Immature natural killer cell (primary cell): ENCODE measurements at regions not wholly inside any gene's neighbourhood (a gene's known extent, or its start where the extent isn't known, plus 50 kb on each side); places are given as distances from the start of the nearest gene placed in this dataset.

Experiments used
- DNase-seq, 3 donors: peaks; one replicate each; pipeline ENCODE4 v3.0.0; 2022; ENCODE audit warnings: mixed read lengths in 1 of 3
- H3K27ac Mint-ChIP-seq, 6 donors: one replicate each; pipeline ENCODE4 v1.8.0; 2020; ENCODE audit warnings: mixed read lengths in 6 of 6, mild to moderate bottlenecking in 5 of 6, inconsistent platforms in 4 of 6, moderate library complexity in 3 of 6
- H3K27me3 Mint-ChIP-seq, 3 donors: one replicate each; pipeline ENCODE4 v1.8.0; 2020 to 2021; ENCODE audit warnings: low read depth in 3 of 3, mild to moderate bottlenecking in 3 of 3, mixed read lengths in 3 of 3, moderate library complexity in 3 of 3, inconsistent platforms in 1 of 3
- H3K36me3 Mint-ChIP-seq, 3 donors: one replicate each; pipeline ENCODE4 v1.8.0; 2020; ENCODE audit warnings: mixed read lengths in 3 of 3, inconsistent platforms in 2 of 3, mild to moderate bottlenecking in 2 of 3
- H3K4me1 Mint-ChIP-seq, 2 donors: one replicate each; pipeline ENCODE4 v1.8.0; 2020; ENCODE audit warnings: inconsistent platforms in 2 of 2, mild to moderate bottlenecking in 2 of 2, mixed read lengths in 2 of 2, moderate library complexity in 1 of 2
- H3K4me3 Mint-ChIP-seq, 5 donors: one replicate each; pipeline ENCODE4 v1.8.0; 2020; ENCODE audit warnings: mild to moderate bottlenecking in 5 of 5, mixed read lengths in 5 of 5, inconsistent platforms in 3 of 5, moderate library complexity in 3 of 5
- H3K9me3 Mint-ChIP-seq, 6 donors: one replicate each; pipeline ENCODE4 v1.8.0; 2020; ENCODE audit warnings: mild to moderate bottlenecking in 6 of 6, mixed read lengths in 6 of 6, inconsistent platforms in 4 of 6, moderate library complexity in 3 of 6

DNA sequence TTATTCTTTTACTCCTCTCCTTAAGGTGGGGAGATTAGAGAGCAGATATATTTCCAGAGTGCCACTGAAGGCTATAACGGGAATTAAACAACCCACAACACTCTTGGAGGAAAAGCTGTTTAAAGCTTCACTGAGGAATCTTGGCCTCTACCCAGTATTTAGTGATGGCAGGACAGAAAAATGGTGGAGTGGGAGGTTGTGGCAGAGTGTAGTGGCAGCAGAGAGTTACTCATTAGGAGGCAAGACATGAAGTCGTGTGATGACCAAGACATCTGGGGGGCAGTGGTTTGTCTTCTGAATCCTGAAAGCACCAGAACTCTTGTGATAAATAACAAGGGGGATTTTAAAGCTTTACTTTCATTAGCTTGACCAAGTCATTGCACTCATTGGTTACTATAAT is 563.5 kb upstream of the SLITRK5 start:
- DNase-seq: no peak
- Mint-ChIP-seq H3K4me1 (no peaks in the 10 kb centered on the region), H3K4me3 (no peak overlapping the region), H3K27ac (no peak overlapping the region), H3K9me3 (peaks cover 0 to 19% (median 8%) of the 10 kb centered on the region in 6 donors), H3K27me3 (peaks cover 0 to 1% (median 0%) of the 10 kb centered on the region in 3 donors), H3K36me3 (no peaks in the 10 kb centered on the region)

DNA sequence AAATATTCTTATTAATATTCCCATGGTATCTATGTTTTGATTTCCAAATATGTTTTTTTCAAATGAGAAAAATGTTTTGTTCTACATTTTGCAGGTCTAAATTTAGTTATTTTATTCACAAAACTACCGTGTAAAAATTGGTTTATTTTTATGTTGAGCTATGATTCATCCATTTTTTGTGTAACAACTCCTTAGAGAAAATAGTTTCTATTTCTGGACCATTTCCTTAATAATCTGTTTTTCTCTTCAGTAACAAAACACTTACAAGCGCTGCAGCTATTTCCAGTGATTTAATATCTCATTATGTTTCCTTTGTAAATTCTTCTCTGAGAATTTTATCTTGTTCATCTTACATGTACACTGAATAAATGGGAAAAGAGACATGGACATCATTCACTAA is 550.7 kb upstream of the SLITRK5 start:
- Mint-ChIP-seq H3K36me3 (no peaks in the 10 kb centered on the region), H3K4me1 (no peaks in the 10 kb centered on the region), H3K9me3 (peaks cover 0 to 17% (median 7%) of the 10 kb centered on the region in 6 donors), H3K4me3 (no peak overlapping the region), H3K27me3 (no peaks in the 10 kb centered on the region), H3K27ac (no peak overlapping the region)
- no peak for DNase-seq

DNA sequence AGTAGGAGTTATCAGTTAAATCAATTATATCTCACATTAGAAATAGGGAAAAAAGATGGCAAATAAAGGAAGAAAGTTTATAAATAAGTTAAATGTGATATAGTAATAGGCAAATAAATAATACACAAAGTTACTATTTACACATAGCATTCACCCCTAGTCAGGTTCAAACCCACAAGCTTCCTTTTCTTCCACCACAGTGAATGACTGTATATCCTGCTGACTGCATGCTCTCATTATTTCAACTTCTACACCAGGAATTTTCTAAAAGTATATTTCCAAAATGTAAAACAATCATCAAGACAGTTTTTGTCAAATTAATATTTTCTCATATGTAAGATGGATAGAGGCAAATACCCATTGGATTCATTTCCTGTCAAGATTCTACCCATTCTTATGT is 548.6 kb upstream of the SLITRK5 start:
- Mint-ChIP-seq H3K36me3 (no peaks in the 10 kb centered on the region), H3K4me1 (no peaks in the 10 kb centered on the region), H3K27me3 (no peaks in the 10 kb centered on the region), H3K9me3 (peaks cover 0 to 11% (median 4%) of the 10 kb centered on the region in 6 donors), H3K4me3 (no peak overlapping the region), H3K27ac (no peak overlapping the region)
- no peak for DNase-seq

DNA sequence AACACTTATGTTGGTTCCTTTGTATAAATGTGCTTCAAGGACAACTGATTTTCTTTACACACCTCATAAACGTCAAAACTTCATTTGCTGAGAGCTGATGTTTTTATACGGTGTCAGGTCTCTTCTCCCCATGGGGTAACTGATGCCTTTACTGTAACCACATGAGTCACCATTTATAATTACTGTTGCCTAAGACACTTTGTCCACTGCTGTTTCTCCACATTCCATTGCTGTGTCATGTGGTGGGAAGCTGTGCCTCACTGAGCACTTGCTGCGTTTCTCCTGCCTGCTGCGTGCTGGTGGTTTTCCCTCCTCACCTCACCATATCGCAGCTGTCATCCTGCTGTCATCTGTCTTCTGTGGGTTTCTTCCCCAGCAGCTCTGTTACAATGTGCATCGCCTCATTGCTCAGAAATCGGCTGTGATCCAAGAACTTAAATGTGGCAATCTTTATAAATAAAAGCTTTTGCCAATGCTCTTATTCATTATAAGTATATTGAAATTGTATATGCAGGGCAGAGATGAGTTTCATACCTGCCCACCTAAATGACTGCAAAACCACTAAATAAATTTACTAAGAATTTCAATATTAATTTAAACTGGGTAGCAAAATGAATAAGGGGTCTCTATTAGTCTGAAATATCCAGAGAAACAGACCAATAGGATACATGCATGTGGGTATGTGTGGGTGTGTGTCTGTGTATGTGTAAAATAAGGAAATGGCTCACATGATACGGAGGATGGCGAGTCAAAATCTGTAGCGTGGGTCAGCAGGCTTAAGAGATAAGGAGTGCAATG is 547.0 kb upstream of the SLITRK5 start:
- Mint-ChIP-seq H3K4me3 (no peak overlapping the region), H3K27ac (no peak overlapping the region), H3K9me3 (peaks cover 0 to 11% (median 4%) of the 10 kb centered on the region in 6 donors), H3K36me3 (no peaks in the 10 kb centered on the region), H3K4me1 (no peaks in the 10 kb centered on the region), H3K27me3 (no peaks in the 10 kb centered on the region)
- DNase-seq: no peak

DNA sequence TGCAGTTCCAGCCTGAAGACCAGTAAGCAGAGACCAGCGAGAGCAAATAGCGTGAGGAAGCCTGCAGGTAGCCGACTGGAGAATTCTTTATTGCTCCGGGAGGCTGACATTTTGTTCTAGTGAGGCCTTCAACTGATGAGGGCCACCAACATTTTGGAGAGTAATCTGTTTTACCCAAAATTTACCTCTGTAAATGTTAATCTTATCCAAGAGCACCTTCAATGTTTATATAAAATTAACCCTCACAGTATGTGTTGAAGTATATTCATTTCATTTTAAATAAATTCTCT is 546.4 kb upstream of the SLITRK5 start:
- no peaks in the 10 kb centered on the region for H3K27me3 Mint-ChIP-seq
- H3K9me3 Mint-ChIP-seq: peaks cover 0 to 11% (median 4%) of the 10 kb centered on the region in 6 donors
- H3K27ac Mint-ChIP-seq: no peak overlapping the region
- no peaks in the 10 kb centered on the region for H3K4me1 Mint-ChIP-seq
- H3K36me3 Mint-ChIP-seq: no peaks in the 10 kb centered on the region
- no peak for DNase-seq
- no peak overlapping the region for H3K4me3 Mint-ChIP-seq

DNA sequence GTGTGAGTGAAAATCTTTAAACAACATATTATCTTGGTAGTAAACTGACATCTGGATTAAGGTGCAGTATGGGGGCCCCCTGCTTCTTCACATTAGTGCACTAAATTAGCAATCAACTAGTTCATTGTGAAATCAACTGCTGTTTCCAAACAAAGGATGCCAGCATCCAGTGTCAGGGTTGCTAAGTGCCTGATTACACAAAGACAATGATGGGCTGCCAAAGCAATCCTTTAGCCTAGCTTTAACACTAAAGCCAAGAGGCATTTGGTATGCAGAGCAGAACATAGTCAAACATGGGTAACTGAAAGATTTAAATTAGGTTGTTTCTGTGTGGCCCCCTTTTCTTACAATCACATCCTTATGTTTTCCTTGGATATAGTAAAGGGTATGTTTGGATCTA is 543.1 kb upstream of the SLITRK5 start:
- no peaks in the 10 kb centered on the region for H3K4me1 Mint-ChIP-seq
- no peak overlapping the region for H3K4me3 Mint-ChIP-seq
- DNase-seq: no peak
- H3K9me3 Mint-ChIP-seq: peaks cover 0 to 8% (median 4%) of the 10 kb centered on the region in 6 donors
- H3K36me3 Mint-ChIP-seq: no peaks in the 10 kb centered on the region
- no peaks in the 10 kb centered on the region for H3K27me3 Mint-ChIP-seq
- no peak overlapping the region for H3K27ac Mint-ChIP-seq

DNA sequence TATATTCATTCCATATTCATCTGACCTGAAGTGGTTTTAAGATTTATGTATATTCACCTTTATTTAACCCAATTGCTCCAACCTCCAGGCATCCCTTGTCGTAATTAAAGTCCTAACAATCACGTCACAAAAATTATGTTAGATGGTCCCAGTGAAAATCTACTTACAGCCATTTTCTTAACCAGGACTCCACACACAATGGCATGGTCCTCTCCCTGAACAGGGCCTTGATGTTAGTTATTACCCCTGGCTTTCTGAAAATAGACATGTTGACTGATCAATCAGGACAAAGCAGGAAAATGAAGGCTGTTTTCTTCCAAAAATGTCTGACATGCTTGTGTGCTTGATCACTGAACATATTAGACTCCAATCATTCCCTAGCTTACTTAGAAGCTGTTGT is 542.7 kb upstream of the SLITRK5 start:
- DNase-seq: no peak
- no peaks in the 10 kb centered on the region for H3K4me1 Mint-ChIP-seq
- no peak overlapping the region for H3K4me3 Mint-ChIP-seq
- peaks cover 0 to 9% (median 4%) of the 10 kb centered on the region in 6 donors for H3K9me3 Mint-ChIP-seq
- no peaks in the 10 kb centered on the region for H3K27me3 Mint-ChIP-seq
- no peaks in the 10 kb centered on the region for H3K36me3 Mint-ChIP-seq
- H3K27ac Mint-ChIP-seq: no peak overlapping the region

DNA sequence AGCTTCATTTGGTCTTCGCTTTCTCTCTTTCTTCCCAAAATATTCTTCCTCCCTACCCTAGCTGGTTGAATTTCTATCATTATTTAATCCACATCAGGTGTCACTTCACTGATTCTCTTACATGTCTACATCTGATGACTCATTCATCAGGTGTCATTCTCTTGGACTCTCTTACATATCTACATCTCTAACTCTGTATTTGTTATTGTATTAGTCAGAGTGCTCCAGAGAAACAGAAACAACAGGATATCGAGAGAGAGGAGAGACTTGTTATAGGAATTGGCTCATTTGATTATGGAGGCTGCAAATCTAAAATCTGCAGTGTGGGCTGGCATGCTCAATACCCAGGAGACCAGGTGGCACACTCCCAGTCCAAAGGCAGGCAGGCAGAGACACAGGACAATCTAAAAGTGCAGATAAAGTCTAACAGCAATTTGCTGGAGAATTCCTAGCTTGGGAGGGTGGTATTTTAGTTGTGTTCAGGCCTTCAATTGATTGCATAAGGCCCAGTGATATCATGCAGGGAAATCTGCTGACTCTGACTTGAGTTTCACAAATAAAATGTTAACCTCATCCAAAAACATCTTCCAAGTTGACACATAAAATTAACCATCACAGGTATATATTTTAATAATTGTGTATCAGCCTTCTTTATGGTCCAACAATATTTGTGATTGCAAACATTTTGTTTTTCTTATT is 541.4 kb upstream of the SLITRK5 start:
- Mint-ChIP-seq H3K27me3 (no peaks in the 10 kb centered on the region), H3K36me3 (no peaks in the 10 kb centered on the region), H3K4me1 (no peaks in the 10 kb centered on the region), H3K27ac (no peak overlapping the region), H3K9me3 (peaks cover 0 to 6% (median 1%) of the 10 kb centered on the region in 6 donors), H3K4me3 (no peak overlapping the region)
- no peak for DNase-seq

DNA sequence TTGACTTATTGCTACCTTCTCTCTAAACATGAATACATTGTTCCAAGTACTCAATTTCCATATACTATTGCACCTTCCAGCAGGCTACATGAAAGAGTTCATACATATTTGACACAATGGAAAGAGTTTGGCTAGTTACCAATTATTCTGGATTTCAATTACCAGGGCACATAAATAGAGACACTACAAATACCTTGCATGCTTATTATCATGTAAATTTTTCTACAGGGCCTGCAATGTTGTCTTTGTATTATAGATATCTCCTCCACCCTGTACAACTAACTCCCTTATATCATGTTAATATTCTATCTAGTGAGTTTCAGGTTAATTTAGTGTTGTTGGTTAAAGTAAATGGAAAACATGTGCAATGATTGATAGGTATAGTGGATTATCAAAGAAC is 540.7 kb upstream of the SLITRK5 start:
- Mint-ChIP-seq H3K36me3 (no peaks in the 10 kb centered on the region), H3K27ac (no peak overlapping the region), H3K4me1 (no peaks in the 10 kb centered on the region), H3K9me3 (peaks cover 0 to 6% (median 1%) of the 10 kb centered on the region in 6 donors), H3K27me3 (no peaks in the 10 kb centered on the region), H3K4me3 (no peak overlapping the region)
- DNase-seq: no peak

DNA sequence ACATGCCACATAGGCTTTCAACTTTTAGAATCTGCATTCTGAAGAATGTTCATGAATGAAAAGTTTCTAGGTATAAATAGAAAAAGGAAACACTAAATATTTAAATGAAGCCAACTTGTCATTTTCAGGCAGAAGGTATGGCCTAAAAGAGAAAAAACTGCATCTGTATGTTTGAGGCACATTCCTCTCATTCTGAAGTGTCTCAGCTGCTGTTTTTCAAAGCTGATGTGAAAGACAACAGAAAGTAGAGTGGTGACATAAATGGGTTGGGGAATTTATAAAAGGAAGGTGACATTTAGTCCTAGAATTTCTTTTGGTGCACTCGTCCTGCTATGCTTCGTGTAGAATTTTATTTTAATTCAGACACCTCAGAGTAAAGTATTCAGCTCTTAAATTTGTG is 539.6 kb upstream of the SLITRK5 start:
- Mint-ChIP-seq H3K4me1 (no peaks in the 10 kb centered on the region), H3K4me3 (no peak overlapping the region), H3K27ac (no peak overlapping the region), H3K36me3 (no peaks in the 10 kb centered on the region), H3K9me3 (peaks cover 0 to 4% (median 1%) of the 10 kb centered on the region in 6 donors), H3K27me3 (no peaks in the 10 kb centered on the region)
- no peak for DNase-seq

DNA sequence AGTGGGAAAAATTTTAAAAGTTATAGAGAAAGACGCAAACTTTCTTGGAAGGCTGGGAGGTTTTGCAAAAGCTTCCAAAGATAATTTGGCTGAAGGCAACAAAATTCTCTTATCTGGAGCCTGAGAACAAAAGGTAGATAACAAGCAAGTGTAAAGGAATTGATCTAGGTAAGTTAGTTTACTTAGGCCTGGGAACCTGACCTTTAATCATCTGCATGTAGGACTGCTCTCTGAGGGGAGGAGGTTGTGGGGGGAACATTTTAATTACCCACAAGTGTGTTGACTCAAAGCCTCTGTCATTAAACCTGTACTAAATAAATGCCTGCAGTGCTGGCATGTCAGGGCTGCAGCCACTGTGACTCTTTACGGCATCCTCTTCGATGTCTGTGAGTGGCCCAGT is 532.3 kb upstream of the SLITRK5 start:
- no peak overlapping the region for H3K4me3 Mint-ChIP-seq
- no peak overlapping the region for H3K27ac Mint-ChIP-seq
- DNase-seq: no peak
- no peaks in the 10 kb centered on the region for H3K27me3 Mint-ChIP-seq
- peaks cover 0 to 11% (median 5%) of the 10 kb centered on the region in 6 donors for H3K9me3 Mint-ChIP-seq
- no peaks in the 10 kb centered on the region for H3K4me1 Mint-ChIP-seq
- no peaks in the 10 kb centered on the region for H3K36me3 Mint-ChIP-seq

DNA sequence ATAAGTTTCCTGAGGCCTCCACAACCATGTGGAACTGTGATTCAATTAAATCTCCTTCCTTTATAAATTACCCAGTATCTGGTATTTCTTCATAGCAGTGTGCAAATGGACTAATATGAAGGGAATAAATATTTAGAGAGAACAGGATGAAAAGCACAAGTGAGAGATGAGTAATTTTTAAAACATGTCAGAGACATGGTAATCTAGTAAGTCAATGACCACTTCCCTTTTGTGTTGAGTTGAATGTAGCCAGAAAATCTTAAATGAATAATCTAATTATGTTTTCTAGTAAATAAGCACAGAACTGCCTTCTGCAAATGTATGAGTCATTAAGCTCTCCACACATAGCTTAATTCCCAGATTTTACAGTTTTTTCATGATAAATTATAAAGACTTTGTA is 524.1 kb upstream of the SLITRK5 start:
- Mint-ChIP-seq H3K9me3 (peaks cover 0 to 14% (median 4%) of the 10 kb centered on the region in 6 donors), H3K4me1 (no peaks in the 10 kb centered on the region), H3K36me3 (no peaks in the 10 kb centered on the region), H3K27ac (no peak overlapping the region), H3K4me3 (no peak overlapping the region), H3K27me3 (peaks cover 0 to 2% (median 0%) of the 10 kb centered on the region in 3 donors)
- DNase-seq: no peak

DNA sequence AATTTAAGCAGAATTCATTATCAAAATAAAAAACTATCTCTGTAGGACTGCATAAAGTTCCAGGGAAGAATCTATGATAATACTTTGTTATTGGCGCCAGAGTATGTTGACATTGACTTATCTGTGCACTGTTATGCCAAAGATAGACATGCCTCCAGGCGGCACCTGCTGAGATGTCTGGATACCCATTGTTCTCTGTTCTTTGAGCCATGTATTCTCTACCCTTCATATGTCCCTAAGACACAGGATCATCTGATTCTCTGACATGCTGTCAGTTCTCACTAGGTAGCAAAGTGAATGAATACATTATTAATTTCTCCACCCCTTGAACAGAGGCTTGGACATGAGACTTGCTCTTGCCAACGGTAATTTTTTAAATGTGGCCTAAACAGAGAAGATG is 517.8 kb upstream of the SLITRK5 start:
- Mint-ChIP-seq H3K36me3 (no peaks in the 10 kb centered on the region), H3K4me1 (no peaks in the 10 kb centered on the region), H3K27ac (no peak overlapping the region), H3K9me3 (peaks cover 0 to 14% (median 3%) of the 10 kb centered on the region in 6 donors), H3K27me3 (peaks cover 0 to 2% (median 0%) of the 10 kb centered on the region in 3 donors), H3K4me3 (no peak overlapping the region)
- no peak for DNase-seq

DNA sequence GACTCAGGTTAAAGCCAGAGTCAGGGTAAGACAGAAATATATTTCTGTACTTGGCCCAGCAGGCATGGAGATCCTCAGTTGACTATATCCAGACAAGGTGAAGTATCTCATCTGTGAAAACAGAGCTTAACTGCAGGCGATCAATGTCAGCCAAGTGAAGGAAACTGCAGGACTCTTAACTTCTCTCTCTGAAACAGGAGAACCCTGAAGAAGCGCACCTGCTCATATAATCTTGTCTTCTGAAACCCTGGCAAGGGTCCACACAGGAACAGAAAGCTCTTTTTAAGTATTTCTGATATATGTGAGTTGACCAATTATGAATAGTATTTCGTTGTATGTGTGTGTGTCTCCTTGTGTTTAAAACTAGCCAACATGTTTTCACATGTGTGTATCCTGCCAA is 504.8 kb upstream of the SLITRK5 start:
- H3K4me3 Mint-ChIP-seq: no peak overlapping the region
- no peaks in the 10 kb centered on the region for H3K4me1 Mint-ChIP-seq
- H3K27me3 Mint-ChIP-seq: peaks cover 0 to 2% (median 0%) of the 10 kb centered on the region in 3 donors
- H3K9me3 Mint-ChIP-seq: peaks cover 2 to 24% (median 17%) of the 10 kb centered on the region in 6 donors
- no peak overlapping the region for H3K27ac Mint-ChIP-seq
- no peaks in the 10 kb centered on the region for H3K36me3 Mint-ChIP-seq
- no peak for DNase-seq

DNA sequence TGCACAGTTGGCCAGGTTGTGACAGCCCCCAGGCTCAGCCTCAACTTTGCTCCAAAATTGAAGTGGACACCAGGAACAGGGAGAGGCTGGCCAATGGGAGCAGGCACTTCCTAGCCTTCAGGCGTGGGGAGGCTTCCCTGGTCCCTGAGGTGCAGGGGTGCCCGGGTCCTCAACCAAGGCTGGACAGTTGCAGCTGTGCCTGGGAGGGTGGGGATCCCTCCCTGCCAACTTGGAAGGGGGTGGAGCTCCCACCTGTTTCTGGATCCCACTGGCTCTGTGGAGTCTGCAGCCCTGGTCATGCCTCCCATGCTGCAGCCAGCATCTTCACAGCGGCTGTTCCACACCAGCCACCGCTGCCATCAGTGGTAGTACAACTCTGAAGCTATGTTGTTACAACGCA is 502.8 kb upstream of the SLITRK5 start:
- Mint-ChIP-seq H3K36me3 (no peaks in the 10 kb centered on the region), H3K4me3 (no peak overlapping the region), H3K9me3 (peaks cover 0 to 18% (median 8%) of the 10 kb centered on the region in 6 donors), H3K27me3 (no peaks in the 10 kb centered on the region), H3K4me1 (no peaks in the 10 kb centered on the region), H3K27ac (no peak overlapping the region)
- DNase-seq: no peak
